ENCODE measurements at regions not wholly inside any gene's neighbourhood (a gene's known extent, or its start where the extent isn't known, plus 50 kb on each side); places are given as distances from the start of the nearest gene placed in this dataset.
"Not testable (repeated sequence)": the region's sequence is repeated elsewhere in the genome, so short reads cannot be mapped to it uniquely, and the experiment has no call there.

GRCh38 chr9:109992293-109992692 lies 212.3 kb downstream of the PALM2AKAP2 start:
- TF ChIP-seq TAF1 (IDR thresholded peaks at IDR 0.05; ENCODE audit: borderline replicate concordance, low read depth, low read length) (no peak), POLR2AphosphoS5 (IDR thresholded peaks at IDR 0.05; ENCODE audit: low read depth, low read length) (no peak), POLR2A (IDR thresholded peaks at IDR 0.05; ENCODE audit: low read depth, low read length) (no peak)
- DNase-seq (ENCODE audit: insufficient read length) (no peak), FAIRE-seq (no peak)

- TF ChIP-seq TAF1 (IDR thresholded peaks at IDR 0.05; ENCODE audit: borderline replicate concordance, low read depth, low read length) (no peak), POLR2AphosphoS5 (IDR thresholded peaks at IDR 0.05; ENCODE audit: low read depth, low read length) (no peak), POLR2A (IDR thresholded peaks at IDR 0.05; ENCODE audit: low read depth, low read length) (no peak)
- FAIRE-seq (no peak), DNase-seq (ENCODE audit: insufficient read length) (no peak)
Observed at GRCh38 chr9:109993250-109993978, 213.4 kb downstream of the PALM2AKAP2 start.

DNA sequence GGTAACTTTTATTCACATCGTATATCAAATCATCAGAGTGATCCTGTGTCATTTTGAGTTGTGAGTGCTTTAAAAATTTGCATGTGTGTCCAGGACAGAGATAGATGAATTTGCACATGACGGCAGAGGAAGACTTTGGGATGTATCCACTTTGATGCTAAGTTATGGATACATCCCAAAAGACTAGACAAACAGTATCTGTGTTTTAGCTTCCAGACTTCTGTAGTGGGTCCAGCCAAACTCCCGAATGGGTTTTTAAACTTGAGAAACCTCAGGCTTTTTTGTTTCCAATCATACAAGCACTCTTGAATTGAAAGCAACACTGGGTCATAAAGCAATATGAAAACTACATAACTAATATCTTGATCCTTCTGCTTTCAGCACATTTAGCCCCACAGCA lies 213.8 kb downstream of the C9orf152 start:
- TF ChIP-seq TAF1 (IDR thresholded peaks at IDR 0.05; ENCODE audit: borderline replicate concordance, low read depth, low read length) (no peak), POLR2AphosphoS5 (IDR thresholded peaks at IDR 0.05; ENCODE audit: low read depth, low read length) (no peak), POLR2A (IDR thresholded peaks at IDR 0.05; ENCODE audit: low read depth, low read length) (no peak)
- FAIRE-seq = no peak
- no peak for DNase-seq (ENCODE audit: insufficient read length)

DNA sequence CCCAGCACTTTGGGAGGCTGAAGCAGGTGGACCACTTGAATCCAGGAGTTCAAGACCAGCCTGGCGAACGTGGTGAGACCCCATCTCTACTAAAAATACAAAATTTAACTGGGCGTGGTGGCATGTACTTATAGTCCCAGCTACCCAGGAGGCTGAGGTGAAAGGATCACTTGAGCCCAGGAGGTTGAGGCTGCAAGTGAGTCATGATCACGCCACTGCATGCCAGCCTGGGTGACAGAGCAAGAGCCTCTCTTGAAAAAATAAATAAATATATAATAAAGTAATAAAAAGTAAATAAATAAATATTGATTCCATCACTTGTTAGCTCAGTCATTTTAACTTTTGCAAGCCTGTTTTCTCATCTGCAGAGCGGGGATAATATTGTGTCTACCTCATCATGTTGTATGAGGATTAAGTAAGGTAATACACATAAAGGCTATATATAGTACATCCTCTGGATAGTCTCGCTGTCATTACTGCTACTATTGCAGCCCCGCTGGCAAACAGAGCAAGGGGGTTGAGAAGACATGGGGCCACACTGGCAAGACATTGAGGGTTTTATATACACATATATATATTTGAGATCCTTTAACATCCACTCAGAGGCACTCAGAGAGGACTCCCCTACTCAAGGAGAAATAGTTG lies 210.9 kb downstream of the C9orf152 start:
- FAIRE-seq (no peak), DNase-seq (ENCODE audit: insufficient read length) (no peak)
- no peak for TF ChIP-seq TAF1 (IDR thresholded peaks at IDR 0.05; ENCODE audit: borderline replicate concordance, low read depth, low read length)

GRCh38 chr9:109997682-109998081 lies 210.3 kb downstream of the C9orf152 start:
- TF ChIP-seq TAF1 (IDR thresholded peaks at IDR 0.05; ENCODE audit: borderline replicate concordance, low read depth, low read length) (no peak), POLR2AphosphoS5 (IDR thresholded peaks at IDR 0.05; ENCODE audit: low read depth, low read length) (no peak), POLR2A (IDR thresholded peaks at IDR 0.05; ENCODE audit: low read depth, low read length) (no peak)
- no peak for FAIRE-seq
- no peak for DNase-seq (ENCODE audit: insufficient read length)

DNA sequence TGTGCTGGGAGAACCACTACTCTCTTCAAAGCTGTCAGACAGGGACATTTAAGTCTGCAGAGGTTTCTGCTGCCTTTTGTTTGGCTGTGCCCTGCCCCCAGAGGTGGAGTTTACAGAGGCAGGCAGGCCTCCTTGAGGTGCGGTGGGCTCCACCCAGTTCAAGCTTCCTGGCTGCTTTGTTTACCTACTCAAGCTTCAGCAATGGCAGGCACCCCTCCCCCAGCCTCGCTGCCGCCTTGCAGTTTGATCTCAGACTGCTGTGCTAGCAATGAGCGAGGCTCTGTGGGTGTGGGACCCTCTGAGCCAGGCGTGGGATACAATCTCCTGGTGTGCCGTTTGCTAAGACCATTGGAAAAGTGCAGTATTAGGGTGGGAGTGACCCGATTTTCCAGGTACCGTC lies 202.4 kb downstream of the C9orf152 start:
- not testable (repeated sequence) for FAIRE-seq

GRCh38 chr9:110006657-110007056 lies 201.3 kb downstream of the C9orf152 start:
- TF ChIP-seq POLR2AphosphoS5 (IDR thresholded peaks at IDR 0.05; ENCODE audit: low read depth, low read length) (no peak), POLR2A (IDR thresholded peaks at IDR 0.05; ENCODE audit: low read depth, low read length) (no peak), TAF1 (IDR thresholded peaks at IDR 0.05; ENCODE audit: borderline replicate concordance, low read depth, low read length) (no peak)
- peak; percentile 40 for FAIRE-seq
- no peak for DNase-seq (ENCODE audit: insufficient read length)

More for the DNA sequence above, 202.4 kb downstream of the C9orf152 start:
- not testable (repeated sequence) for DNase-seq (ENCODE audit: insufficient read length)

DNA sequence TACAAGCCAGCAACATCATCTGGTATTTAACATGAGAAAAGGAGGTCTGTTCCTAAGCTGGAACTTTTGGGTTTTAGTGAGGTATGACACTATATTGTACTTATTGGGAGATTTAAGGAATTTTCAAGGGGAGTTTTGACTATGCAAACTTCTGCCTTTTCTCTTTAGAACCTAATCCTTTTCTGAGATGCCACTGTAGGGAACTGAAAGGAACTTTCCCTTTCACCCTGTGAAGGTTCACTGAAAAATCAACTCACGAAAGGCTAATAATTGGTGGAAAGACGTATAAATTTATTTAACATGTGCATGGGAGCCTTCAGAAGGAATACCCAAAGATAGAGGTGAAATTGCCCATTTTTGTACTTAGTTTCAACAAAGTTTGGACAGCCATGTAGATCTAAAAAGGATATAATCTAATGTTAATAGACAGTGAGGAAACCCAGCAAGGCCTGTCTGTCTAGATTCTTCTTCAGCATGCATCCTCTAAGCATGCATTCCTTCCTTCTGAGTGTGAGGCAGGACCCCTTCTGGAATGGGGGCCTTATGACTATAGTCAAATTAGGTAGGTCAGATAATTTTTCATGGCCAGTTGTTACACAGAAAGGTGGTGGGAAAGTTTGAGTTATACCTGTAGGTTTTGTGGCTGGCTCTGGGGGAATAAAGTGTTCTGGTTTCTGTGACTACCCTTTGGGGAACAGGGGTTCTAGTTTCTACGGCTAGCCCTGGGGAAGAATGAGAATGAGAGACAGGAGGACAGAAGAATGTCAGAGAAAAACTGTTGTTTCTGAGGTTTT lies 200.3 kb downstream of the C9orf152 start:
- DNase-seq (ENCODE audit: insufficient read length) = no peak
- TF ChIP-seq POLR2AphosphoS5 (IDR thresholded peaks at IDR 0.05; ENCODE audit: low read depth, low read length) (no peak), TAF1 (IDR thresholded peaks at IDR 0.05; ENCODE audit: borderline replicate concordance, low read depth, low read length) (no peak), POLR2A (IDR thresholded peaks at IDR 0.05; ENCODE audit: low read depth, low read length) (no peak)
- peak; percentile 78 for FAIRE-seq

- TF ChIP-seq POLR2A (IDR thresholded peaks at IDR 0.05; ENCODE audit: low read depth, low read length) (no peak), POLR2AphosphoS5 (IDR thresholded peaks at IDR 0.05; ENCODE audit: low read depth, low read length) (no peak), TAF1 (IDR thresholded peaks at IDR 0.05; ENCODE audit: borderline replicate concordance, low read depth, low read length) (no peak)
- peak; percentile 51 for FAIRE-seq
Observed at GRCh38 chr9:110008663-110009062, 199.3 kb downstream of the C9orf152 start.

GRCh38 chr9:110011628-110012320 lies 196.2 kb downstream of the C9orf152 start:
- no peak for FAIRE-seq
- no peak for TF ChIP-seq TAF1 (IDR thresholded peaks at IDR 0.05; ENCODE audit: borderline replicate concordance, low read depth, low read length)
- no peak for DNase-seq (ENCODE audit: insufficient read length)

More at GRCh38 chr9:110008663-110009062, 199.3 kb downstream of the C9orf152 start:
- no peak for DNase-seq (ENCODE audit: insufficient read length)

DNA sequence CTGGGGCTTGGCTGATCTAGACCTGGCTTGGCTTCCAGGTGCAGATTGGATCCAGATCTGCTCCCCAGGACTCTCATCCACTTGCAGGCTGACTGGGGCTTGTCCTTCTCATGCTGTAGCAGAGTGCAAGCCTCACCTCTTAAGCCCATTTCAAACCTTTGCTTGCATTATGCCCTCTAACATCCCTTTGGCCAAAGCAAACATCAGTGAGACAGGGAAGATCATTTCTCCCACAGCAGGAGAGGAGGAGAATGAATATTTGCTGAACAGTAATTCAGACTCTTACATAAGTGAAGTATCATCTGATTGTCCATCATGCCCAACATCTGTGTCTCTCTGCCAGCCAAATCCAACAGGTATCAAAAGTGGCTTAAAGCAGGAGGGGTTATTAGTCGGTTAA lies 194.9 kb downstream of the C9orf152 start:
- no peak for DNase-seq (ENCODE audit: insufficient read length)
- no peak for FAIRE-seq
- TF ChIP-seq TAF1 (IDR thresholded peaks at IDR 0.05; ENCODE audit: borderline replicate concordance, low read depth, low read length) = no peak
- no peak for TF ChIP-seq POLR2AphosphoS5 (IDR thresholded peaks at IDR 0.05; ENCODE audit: low read depth, low read length)
- TF ChIP-seq POLR2A (IDR thresholded peaks at IDR 0.05; ENCODE audit: low read depth, low read length) = no peak

All from GM12892 (cell line).